ENCODE measurements at regions not wholly inside any gene's neighbourhood (a gene's known extent, or its start where the extent isn't known, plus 50 kb on each side); places are given as distances from the start of the nearest gene placed in this dataset.

GRCh38 chr1:198003468-198003867 lies 86.3 kb downstream of the LHX9 start:
- ChIA-PET CTCF (no interaction called here), RAD21 (ENCODE audit: low non-redundant PET in 1 of 2, low total read pairs in 2 of 2, uncharacterized antibody in 2 of 2, unreplicated experiment in 2 of 2) (no interaction called here), POLR2A (no interaction called here)
- H2AFZ ChIP-seq (ENCODE audit: low read depth, low read length, poor library complexity, severe bottlenecking), result no peak overlapping the region
- H3K4me2 ChIP-seq (ENCODE audit: low read length), result no peak overlapping the region
- H3K36me3 ChIP-seq (ENCODE audit: control insufficient read depth in 1 of 2, insufficient read depth in 2 of 2, low read length in 2 of 2), result no peaks in the 10 kb centered on the region
- H3K27me3 ChIP-seq (ENCODE audit: insufficient read depth, low read length), result no peaks in the 10 kb centered on the region
- H3K9me3 ChIP-seq (ENCODE audit: control insufficient read depth in 1 of 2, insufficient read depth in 1 of 2, low read depth in 1 of 2, low read length in 2 of 2), result no peaks in the 10 kb centered on the region
- H4K20me1 ChIP-seq (ENCODE audit: insufficient read depth), result no peaks in the 10 kb centered on the region
- TF ChIP-seq RAD21 (IDR thresholded peaks at IDR 0.05; ENCODE audit: low read depth) (no peak), CBX3 (IDR thresholded peaks at IDR 0.05; ENCODE audit: low read depth) (no peak)
- ATAC-seq (no peak), DNase-seq (ENCODE audit: low read depth, low spot score) (no peak)
- H3K4me1 ChIP-seq (ENCODE audit: control insufficient read depth in 1 of 2, insufficient read depth in 2 of 2, low read length in 2 of 2), result no peaks in the 10 kb centered on the region
- BruUV-seq (replicated peaks), result no TSS peak
- no peaks in the 10 kb centered on the region for H3K79me2 ChIP-seq (ENCODE audit: insufficient read depth, low read length)
- no peak overlapping the region for H3K4me3 ChIP-seq (replicated peaks in 1 of 2; ENCODE audit: low read depth in 1 of 2, low read length in 2 of 2)
- H3K9ac ChIP-seq (ENCODE audit: low read length), result no peak overlapping the region
- no peak overlapping the region for H3K27ac ChIP-seq (ENCODE audit: low read depth, low read length)
- intact Hi-C loops (cut with micrococcal nuclease), result no loop called here
- no peaks in the 10 kb centered on the region for H3K9me2 ChIP-seq (ENCODE audit: insufficient read depth)

- DNase-seq (ENCODE audit: low read depth, low spot score) (no peak), ATAC-seq (no peak)
- no peaks in the 10 kb centered on the region for H3K4me1 ChIP-seq (ENCODE audit: control insufficient read depth in 1 of 2, insufficient read depth in 2 of 2, low read length in 2 of 2)
- no peak overlapping the region for H3K27ac ChIP-seq (ENCODE audit: low read depth, low read length)
- intact Hi-C loops (cut with micrococcal nuclease), result no loop called here
- no peaks in the 10 kb centered on the region for H3K27me3 ChIP-seq (ENCODE audit: insufficient read depth, low read length)
- TF ChIP-seq SIN3A (IDR thresholded peaks at IDR 0.05; ENCODE audit: low read depth) (no peak), POLR2A (IDR thresholded peaks at IDR 0.05; ENCODE audit: borderline replicate concordance, extremely low read depth, insufficient read depth, insufficient read length) (no peak), EGR1 (IDR thresholded peaks at IDR 0.05; ENCODE audit: low read depth) (no peak), ZNF274 (IDR thresholded peaks at IDR 0.05; ENCODE audit: low read depth, low read length) (no peak), RAD21 (IDR thresholded peaks at IDR 0.05; ENCODE audit: low read depth) (no peak), ZBTB33 (IDR thresholded peaks at IDR 0.05; ENCODE audit: extremely low read depth, insufficient replicate concordance, low read length) (no peak), TCF7L2 (IDR thresholded peaks at IDR 0.05; ENCODE audit: borderline replicate concordance, extremely low read depth, insufficient read depth, insufficient read length) (no peak), POLR2AphosphoS5 (IDR thresholded peaks at IDR 0.05; ENCODE audit: low read depth, low read length) (no peak), EZH2 (IDR thresholded peaks at IDR 0.05) (no peak), CEBPB (IDR thresholded peaks at IDR 0.05; ENCODE audit: low read depth) (no peak), ZFX (IDR thresholded peaks at IDR 0.05) (no peak), ATF3 (IDR thresholded peaks at IDR 0.05) (no peak)
- no peaks in the 10 kb centered on the region for H4K20me1 ChIP-seq (ENCODE audit: insufficient read depth)
- ChIA-PET POLR2A (no interaction called here), CTCF (no interaction called here), RAD21 (ENCODE audit: low non-redundant PET in 1 of 2, low total read pairs in 2 of 2, uncharacterized antibody in 2 of 2, unreplicated experiment in 2 of 2) (no interaction called here)
- H3K9me2 ChIP-seq (ENCODE audit: insufficient read depth), result no peaks in the 10 kb centered on the region
- no peaks in the 10 kb centered on the region for H3K36me3 ChIP-seq (ENCODE audit: control insufficient read depth in 1 of 2, insufficient read depth in 2 of 2, low read length in 2 of 2)
- no peak overlapping the region for H3K4me3 ChIP-seq (replicated peaks in 1 of 2; ENCODE audit: low read depth in 1 of 2, low read length in 2 of 2)
- no peaks in the 10 kb centered on the region for H3K9me3 ChIP-seq (ENCODE audit: control insufficient read depth in 1 of 2, insufficient read depth in 1 of 2, low read depth in 1 of 2, low read length in 2 of 2)
- H3K79me2 ChIP-seq (ENCODE audit: insufficient read depth, low read length), result no peaks in the 10 kb centered on the region
- H3K9ac ChIP-seq (ENCODE audit: low read length), result no peak overlapping the region
- no peak overlapping the region for H2AFZ ChIP-seq (ENCODE audit: low read depth, low read length, poor library complexity, severe bottlenecking)
- H3K4me2 ChIP-seq (ENCODE audit: low read length), result no peak overlapping the region
- BruUV-seq (replicated peaks), result no TSS peak
These were observed 89.8 kb downstream of the LHX9 start for GRCh38 chr1:198007011-198007410.
